PC-9 (cell line): ENCODE measurements at regions not wholly inside any gene's neighbourhood (a gene's known extent, or its start where the extent isn't known, plus 50 kb on each side); places are given as distances from the start of the nearest gene placed in this dataset.

ENCODE experiments used
- CTCF ChIP-seq: fragments of 200-600 bp; sonication (generic); conservative IDR thresholded peaks from 2 replicates; pipeline ENCODE4 v1.6.1; 2017; ENCODE audit warnings: mixed run types, antibody characterized with exemption, mild to moderate bottlenecking, moderate library complexity
- EZH2 ChIP-seq: fragments of 200-600 bp; sonication (generic); IDR thresholded peaks from 2 replicates; pipeline ENCODE4 v1.8.0; 2017; ENCODE audit warnings: antibody characterized with exemption, low read depth

GRCh38 chr1:4416189-4416588, 238.2 kb upstream of the AJAP1 start:
- no peak for TF ChIP-seq CTCF
- TF ChIP-seq EZH2, result no peak
